ENCODE measurements at regions not wholly inside any gene's neighbourhood (a gene's known extent, or its start where the extent isn't known, plus 50 kb on each side); places are given as distances from the start of the nearest gene placed in this dataset.

GRCh38 chr5:102018690-102019089 lies 277.4 kb downstream of the SLCO4C1 start:
- DNase-seq (ENCODE audit: low read depth in 1 of 2, low spot score in 2 of 2), result no peak
- 92% methylated on average over 8 of the region's 8 CpGs; no CpG with 5 or more reads in 1 of the 2 experiments for WGBS, 2 experiments (ENCODE audit: extremely low coverage in 1 of 2, insufficient coverage in 1 of 2, insufficient read length in 1 of 2, insufficient replicate concordance in 2 of 2, low coverage in 1 of 2, low lambda C conversion rate in 2 of 2, missing lambda C conversion rate in 1 of 2)
- CTCF ChIA-PET (ENCODE audit: partially characterized antibody), result interaction anchor here (2.0 kb wide), 1 partner anchor 76 kb away, joined by 4 read pairs; no protein-coding TSS in a partner anchor

More at GRCh38 chr5:102018690-102019089, 277.4 kb downstream of the SLCO4C1 start:
- H3K36me3 ChIP-seq (ENCODE audit: control insufficient read depth in 2 of 4, insufficient read depth in 4 of 4, low read length in 3 of 4), result no peaks in the 10 kb centered on the region
- H2BK20ac ChIP-seq (ENCODE audit: low read length), result no peak overlapping the region
- H4K5ac ChIP-seq (ENCODE audit: insufficient read length, low read depth, low read length), result peak overlapping the region; percentile 19
- H3K23me2 ChIP-seq (ENCODE audit: low read depth, low read length), result no peaks in the 10 kb centered on the region
- POLR2A ChIA-PET (ENCODE audit: partially characterized antibody), result no interaction called here
- no peak overlapping the region for H3K56ac ChIP-seq (replicated peaks; ENCODE audit: insufficient read length, low read depth, low read length)
- no peak overlapping the region for H3K14ac ChIP-seq (ENCODE audit: insufficient read length)
- no peaks in the 10 kb centered on the region for H4K20me1 ChIP-seq (replicated peaks in 1 of 2; ENCODE audit: control insufficient read depth in 1 of 2, insufficient read depth in 2 of 2, low read length in 2 of 2)
- H3K27me3 ChIP-seq (replicated peaks in 1 of 4; ENCODE audit: control insufficient read depth in 3 of 4, extremely low read depth in 1 of 4, insufficient read depth in 3 of 4, low read length in 3 of 4), result no peaks in the 10 kb centered on the region
- H2AFZ ChIP-seq (ENCODE audit: low read length), result peak overlapping the region; percentile 6; the same call in 1 of the 2 replicates
- no peak for TF ChIP-seq RAD21 (IDR thresholded peaks at IDR 0.05 in 1 of 2, conservative IDR thresholded peaks at IDR 0.05 in 1 of 2; ENCODE audit: low read depth in 2 of 2, low read length in 2 of 2)
- no peak for TF ChIP-seq RNF2 (IDR thresholded peaks at IDR 0.05; ENCODE audit: borderline replicate concordance, low read depth, low read length, missing control alignments, poor library complexity, severe bottlenecking)
- no peak for TF ChIP-seq ATF2 (IDR thresholded peaks at IDR 0.05; ENCODE audit: low read length)
- no peak for TF ChIP-seq JUND (IDR thresholded peaks at IDR 0.05; ENCODE audit: low read length)
- no peak for TF ChIP-seq PHF8 (conservative IDR thresholded peaks at IDR 0.05; ENCODE audit: low read depth, low read length)
- no peaks in the 10 kb centered on the region for H3K79me1 ChIP-seq (ENCODE audit: low read depth, low read length)
- H3K4me3 ChIP-seq (ENCODE audit: extremely low read depth in 1 of 4, insufficient read depth in 2 of 4, low read depth in 3 of 4, low read length in 4 of 4), result no peak overlapping the region
- no peak overlapping the region for H3K4me2 ChIP-seq (ENCODE audit: insufficient read depth in 1 of 2, low read depth in 2 of 2, low read length in 2 of 2)
- H3K18ac ChIP-seq (ENCODE audit: extremely low read depth, low read length), result no peak overlapping the region
- no peaks in the 10 kb centered on the region for H3K9me3 ChIP-seq (ENCODE audit: insufficient read depth in 2 of 2, low read depth in 1 of 2, low read length in 1 of 2)
- no peak overlapping the region for H2BK5ac ChIP-seq (ENCODE audit: low read depth, low read length)
- H3K9ac ChIP-seq (replicated peaks in 1 of 4; ENCODE audit: extremely low read depth in 1 of 4, low read depth in 3 of 4, low read length in 3 of 4), result no peak overlapping the region
- no peak overlapping the region for H3K23ac ChIP-seq (ENCODE audit: insufficient read length)
- H4K8ac ChIP-seq (ENCODE audit: extremely low read depth, insufficient read depth, low read length), result 0 out of 2 replicates have a peak overlapping the region, but pooled peaks have one; percentile 5
- H2BK15ac ChIP-seq (ENCODE audit: low read length), result no peak overlapping the region
- no peak overlapping the region for H2BK12ac ChIP-seq (ENCODE audit: low read depth, low read length)
- peaks cover 0 to 4% (median 0%) of the 10 kb centered on the region in 4 experiments; a peak in 2 of 7 replicates for H3K4me1 ChIP-seq (replicated peaks in 1 of 4; ENCODE audit: control insufficient read depth in 3 of 4, insufficient read depth in 4 of 4, low read length in 3 of 4)
- no peak overlapping the region for H4K91ac ChIP-seq (replicated peaks; ENCODE audit: insufficient read length, low read length)
- H2AK5ac ChIP-seq (ENCODE audit: low read depth, low read length), result no peak overlapping the region
- no peak overlapping the region for H3K4ac ChIP-seq (replicated peaks; ENCODE audit: insufficient read length, low read depth, low read length)
- H3K27ac ChIP-seq (ENCODE audit: low read depth, low read length), result no peak overlapping the region; the same call in 1 of the 2 replicates
- H3K79me2 ChIP-seq (ENCODE audit: control insufficient read depth in 1 of 2, insufficient read depth in 2 of 2, low read length in 2 of 2), result no peaks in the 10 kb centered on the region
- no peak overlapping the region for H2BK120ac ChIP-seq (replicated peaks; ENCODE audit: low read depth, low read length)
- FAIRE-seq, result no peak

All from H1 (cell line).